DOHH2 (cell line): ENCODE measurements at regions not wholly inside any gene's neighbourhood (a gene's known extent, or its start where the extent isn't known, plus 50 kb on each side); places are given as distances from the start of the nearest gene placed in this dataset.

Experiments
- H3F3A ChIP-seq: fragments of 200-600 bp; sonication (generic), shearing (Covaris generic); 2 replicates; pipeline ENCODE4 v1.6.0; 2016; ENCODE audit warnings: antibody characterized with exemption, mild to moderate bottlenecking; ENCODE audit not compliant: control insufficient read depth, insufficient read depth
- H3K27ac ChIP-seq: fragments of 200-600 bp; sonication (generic); 2 replicates; pipeline ENCODE4 v1.5.1; 2014; ENCODE audit warnings: low read depth, mild to moderate bottlenecking, low read length, moderate library complexity
- H3K27me3 ChIP-seq: fragments of 200-600 bp; sonication (generic); 2 replicates; pipeline ENCODE4 v1.6.1; 2014; ENCODE audit warnings: mild to moderate bottlenecking, low read length, mixed read lengths; ENCODE audit not compliant: control insufficient read depth
- H3K36me3 ChIP-seq: fragments of 200-600 bp; sonication (generic); 2 replicates; pipeline ENCODE4 v1.6.1; 2014; ENCODE audit warnings: mild to moderate bottlenecking, low read length, moderate library complexity, mixed read lengths; ENCODE audit not compliant: control insufficient read depth
- H3K4me1 ChIP-seq: fragments of 200-600 bp; sonication (generic); 2 replicates; pipeline ENCODE4 v1.6.1; 2014; ENCODE audit warnings: mild to moderate bottlenecking, low read length, mixed read lengths; ENCODE audit not compliant: control insufficient read depth
- H3K4me2 ChIP-seq: fragments of 200-600 bp; sonication (generic); 2 replicates; pipeline ENCODE4 v1.6.0; 2014; ENCODE audit warnings: mild to moderate bottlenecking, low read length, moderate library complexity
- H3K4me3 ChIP-seq: fragments of 200-600 bp; sonication (generic); 2 replicates; pipeline ENCODE4 v1.5.1; 2014; ENCODE audit warnings: mild to moderate bottlenecking, low read length, mixed read lengths
- H3K79me2 ChIP-seq: fragments of 200-600 bp; sonication (generic); 2 replicates; pipeline ENCODE4 v1.6.1; 2014; ENCODE audit warnings: mild to moderate bottlenecking, low read length, mixed read lengths; ENCODE audit not compliant: control insufficient read depth
- H3K9me2 ChIP-seq: fragments of 200-600 bp; sonication (generic); replicated peaks from 2 replicates; pipeline ENCODE4 v1.6.1; 2014; ENCODE audit warnings: mild to moderate bottlenecking, low read length, mixed read lengths; ENCODE audit not compliant: control insufficient read depth
- H3K9me3 ChIP-seq: fragments of 200-600 bp; sonication (generic); 2 replicates; pipeline ENCODE4 v1.6.1; 2014; ENCODE audit warnings: antibody characterized with exemption, low read length, mixed read lengths; ENCODE audit not compliant: control insufficient read depth, insufficient read depth
- H4K20me1 ChIP-seq: fragments of 200-600 bp; sonication (generic); 2 replicates; pipeline ENCODE4 v1.6.0; 2014; ENCODE audit warnings: low read depth, mild to moderate bottlenecking, antibody characterized with exemption, low read length, moderate library complexity; ENCODE audit not compliant: control insufficient read depth, insufficient read depth
- EZH2phosphoT487 ChIP-seq: fragments of 200-600 bp; sonication (generic); IDR thresholded peaks from 2 replicates; pipeline ENCODE4 v1.6.1; 2017; ENCODE audit warnings: borderline replicate concordance, mild to moderate bottlenecking, antibody characterized with exemption, low read length, moderate library complexity, mixed read lengths
- TF ChIP-seq, protein P1 (sequence below): fragments of 200-600 bp; sonication (generic); IDR thresholded peaks from one replicate; pipeline ENCODE4 v1.5.1; 2014; ENCODE audit warnings: antibody characterized with exemption, mild to moderate bottlenecking, low read depth, low read length; ENCODE audit not compliant: poor library complexity, severe bottlenecking

DNA sequence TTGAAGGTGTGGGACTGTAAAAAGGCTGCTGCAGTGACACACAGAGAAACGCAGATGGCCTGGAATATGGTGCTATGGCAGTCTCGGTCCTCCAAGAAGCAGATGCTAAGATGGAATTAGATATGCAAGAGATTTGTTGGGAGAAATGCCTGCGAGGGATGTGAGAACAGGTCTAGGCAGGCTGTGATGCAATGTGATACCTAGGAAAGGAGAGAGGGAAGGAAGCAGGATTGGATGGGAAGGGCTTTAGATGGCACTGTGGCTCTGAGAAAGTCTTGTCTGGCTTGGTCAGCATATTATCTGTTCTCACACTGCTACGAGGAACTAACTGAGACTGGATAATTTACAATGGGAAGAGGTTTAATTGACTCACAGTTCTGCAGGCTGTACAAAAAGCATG lies 374.4 kb downstream of the BCAT1 start:
- no peaks in the 10 kb centered on the region for H3K27me3 ChIP-seq
- no peak overlapping the region for H3K4me2 ChIP-seq
- H3F3A ChIP-seq: no peaks in the 10 kb centered on the region
- no peak overlapping the region for H3K27ac ChIP-seq
- H3K36me3 ChIP-seq: no peaks in the 10 kb centered on the region
- TF ChIP-seq EZH2phosphoT487: no peak
- TF ChIP-seq, protein P1, sequence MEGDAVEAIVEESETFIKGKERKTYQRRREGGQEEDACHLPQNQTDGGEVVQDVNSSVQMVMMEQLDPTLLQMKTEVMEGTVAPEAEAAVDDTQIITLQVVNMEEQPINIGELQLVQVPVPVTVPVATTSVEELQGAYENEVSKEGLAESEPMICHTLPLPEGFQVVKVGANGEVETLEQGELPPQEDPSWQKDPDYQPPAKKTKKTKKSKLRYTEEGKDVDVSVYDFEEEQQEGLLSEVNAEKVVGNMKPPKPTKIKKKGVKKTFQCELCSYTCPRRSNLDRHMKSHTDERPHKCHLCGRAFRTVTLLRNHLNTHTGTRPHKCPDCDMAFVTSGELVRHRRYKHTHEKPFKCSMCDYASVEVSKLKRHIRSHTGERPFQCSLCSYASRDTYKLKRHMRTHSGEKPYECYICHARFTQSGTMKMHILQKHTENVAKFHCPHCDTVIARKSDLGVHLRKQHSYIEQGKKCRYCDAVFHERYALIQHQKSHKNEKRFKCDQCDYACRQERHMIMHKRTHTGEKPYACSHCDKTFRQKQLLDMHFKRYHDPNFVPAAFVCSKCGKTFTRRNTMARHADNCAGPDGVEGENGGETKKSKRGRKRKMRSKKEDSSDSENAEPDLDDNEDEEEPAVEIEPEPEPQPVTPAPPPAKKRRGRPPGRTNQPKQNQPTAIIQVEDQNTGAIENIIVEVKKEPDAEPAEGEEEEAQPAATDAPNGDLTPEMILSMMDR: no peak
- H3K4me1 ChIP-seq: no peaks in the 10 kb centered on the region
- H4K20me1 ChIP-seq: no peaks in the 10 kb centered on the region
- no peaks in the 10 kb centered on the region for H3K9me3 ChIP-seq
- H3K79me2 ChIP-seq: no peaks in the 10 kb centered on the region
- no peaks in the 10 kb centered on the region; the same call in 1 of the 2 replicates for H3K9me2 ChIP-seq
- H3K4me3 ChIP-seq: no peak overlapping the region

DNA sequence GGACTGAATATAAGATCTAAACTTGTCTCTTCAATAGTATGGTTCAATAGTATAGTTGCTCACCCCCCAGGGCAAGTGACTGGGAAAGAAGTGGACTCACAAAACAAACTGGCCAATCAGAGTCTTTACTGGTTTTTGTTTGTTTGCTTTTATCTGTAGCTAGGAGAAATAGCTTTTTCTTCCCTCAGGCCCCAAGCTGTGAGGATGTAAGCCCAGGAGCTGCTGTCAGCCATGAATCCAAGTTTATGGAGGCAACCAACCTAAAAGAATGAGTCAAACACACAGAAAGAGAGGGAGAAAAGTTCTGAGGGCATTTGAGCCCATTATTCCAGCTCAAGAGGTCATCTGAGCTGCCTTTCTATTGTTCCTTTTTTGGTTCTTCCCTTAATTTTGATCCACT lies 375.3 kb downstream of the BCAT1 start:
- no peak for TF ChIP-seq EZH2phosphoT487
- TF ChIP-seq, protein P1: no peak
- Histone ChIP-seq H3K4me3 (no peak overlapping the region), H3F3A (no peaks in the 10 kb centered on the region)

DNA sequence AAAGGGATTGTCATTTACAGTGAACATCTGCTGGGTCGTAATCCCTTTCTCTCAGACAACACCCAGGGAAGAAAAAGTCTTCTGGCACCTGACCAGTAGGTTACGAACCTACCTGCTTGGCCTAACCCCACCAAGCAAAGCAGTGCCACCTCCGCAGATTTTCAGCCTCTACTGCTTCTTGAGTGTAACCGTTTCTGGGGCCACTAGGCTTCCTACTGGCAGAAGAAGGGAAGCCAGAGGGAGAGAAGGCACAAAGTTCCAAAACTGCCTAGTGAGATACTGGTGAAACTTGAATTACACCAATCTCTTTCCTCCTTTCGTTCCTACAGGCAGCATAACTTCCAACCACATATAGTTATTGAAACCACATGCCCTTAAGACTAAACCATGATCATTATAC lies 383.6 kb downstream of the BCAT1 start:
- TF ChIP-seq EZH2phosphoT487: no peak
- Histone ChIP-seq H3K4me2 (no peak overlapping the region), H3K9me3 (no peaks in the 10 kb centered on the region), H3K4me1 (no peaks in the 10 kb centered on the region), H3K4me3 (no peak overlapping the region), H3K9me2 (no peaks in the 10 kb centered on the region), H3K79me2 (no peaks in the 10 kb centered on the region), H3K27ac (no peak overlapping the region), H3F3A (no peaks in the 10 kb centered on the region), H3K36me3 (no peaks in the 10 kb centered on the region), H4K20me1 (no peaks in the 10 kb centered on the region), H3K27me3 (peaks cover 27% of the 10 kb centered on the region)

More for the DNA sequence above, 375.3 kb downstream of the BCAT1 start:
- H3K9me3 ChIP-seq: no peaks in the 10 kb centered on the region
- H3K4me1 ChIP-seq: no peaks in the 10 kb centered on the region
- H3K36me3 ChIP-seq: no peaks in the 10 kb centered on the region
- H3K27ac ChIP-seq: no peak overlapping the region
- no peaks in the 10 kb centered on the region for H3K79me2 ChIP-seq
- no peaks in the 10 kb centered on the region for H3K27me3 ChIP-seq
- no peaks in the 10 kb centered on the region; the same call in 1 of the 2 replicates for H3K9me2 ChIP-seq
- H3K4me2 ChIP-seq: no peak overlapping the region
- no peaks in the 10 kb centered on the region for H4K20me1 ChIP-seq

DNA sequence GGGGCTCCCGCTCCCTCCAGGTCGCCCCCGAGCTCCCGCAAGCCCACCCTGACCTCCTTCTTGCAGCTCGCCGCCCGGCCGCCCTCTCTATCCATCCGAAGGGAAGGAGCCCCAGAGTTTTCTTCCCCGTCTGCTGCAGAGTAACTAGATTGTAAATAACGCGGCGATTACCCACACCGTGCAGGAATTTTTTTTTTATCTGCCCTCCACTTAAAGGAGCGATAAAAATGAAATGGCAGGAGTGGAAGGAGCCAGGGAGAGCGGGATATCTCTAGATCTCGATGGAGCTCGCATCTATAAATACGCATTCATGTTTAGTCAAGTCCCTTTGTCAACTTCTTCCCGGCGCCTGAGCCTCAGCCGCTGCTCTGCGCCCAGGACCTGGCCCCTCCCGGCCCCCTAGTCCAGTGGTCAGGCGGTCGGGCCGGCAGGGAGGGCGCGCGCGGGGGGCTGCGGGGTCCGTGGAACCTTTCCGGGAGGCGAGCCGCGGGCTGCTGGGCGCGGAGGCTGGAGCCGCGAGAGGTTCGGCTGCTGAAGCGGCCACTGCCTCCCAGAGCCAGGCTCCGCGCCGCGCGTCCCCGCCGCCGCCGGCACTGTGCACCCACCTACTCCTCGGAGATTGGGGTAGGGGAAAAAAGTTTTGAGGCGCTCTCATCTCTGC lies 386.0 kb downstream of the BCAT1 start:
- H3K36me3 ChIP-seq: no peaks in the 10 kb centered on the region
- no peak overlapping the region for H3K4me3 ChIP-seq
- H4K20me1 ChIP-seq: no peaks in the 10 kb centered on the region
- no peak for TF ChIP-seq EZH2phosphoT487
- TF ChIP-seq, protein P1: no peak
- H3K4me1 ChIP-seq: no peaks in the 10 kb centered on the region
- no peaks in the 10 kb centered on the region for H3K79me2 ChIP-seq
- peaks cover 29% of the 10 kb centered on the region for H3K27me3 ChIP-seq
- H3K27ac ChIP-seq: no peak overlapping the region
- no peaks in the 10 kb centered on the region for H3K9me2 ChIP-seq
- no peaks in the 10 kb centered on the region for H3K9me3 ChIP-seq
- no peaks in the 10 kb centered on the region for H3F3A ChIP-seq
- no peak overlapping the region for H3K4me2 ChIP-seq
